Thyroid gland (tissue), 4 donors: ENCODE measurements at regions not wholly inside any gene's neighbourhood (a gene's known extent, or its start where the extent isn't known, plus 50 kb on each side); places are given as distances from the start of the nearest gene placed in this dataset.

Source experiments
- POLR2A ChIP-seq, 2 donors: fragments of 450-650 bp; IDR thresholded peaks; one replicate each; pipeline ENCODE4 v1.6.1; 2017; ENCODE audit warnings: antibody characterized with exemption in 2 of 2, mild to moderate bottlenecking in 2 of 2, moderate library complexity in 1 of 2
- TF ChIP-seq, protein P1 (sequence below), 6 experiments: fragments of 200-600 bp in 3 of 6; fragments of 450-650 bp in 3 of 6; sonication (generic) in 3 of 6; IDR thresholded peaks; one replicate each; pipeline ENCODE4 v1.5.1; 2016 to 2019; ENCODE audit warnings: antibody characterized with exemption in 6 of 6, mild to moderate bottlenecking in 2 of 6, inconsistent platforms in 1 of 6, moderate library complexity in 1 of 6

DNA sequence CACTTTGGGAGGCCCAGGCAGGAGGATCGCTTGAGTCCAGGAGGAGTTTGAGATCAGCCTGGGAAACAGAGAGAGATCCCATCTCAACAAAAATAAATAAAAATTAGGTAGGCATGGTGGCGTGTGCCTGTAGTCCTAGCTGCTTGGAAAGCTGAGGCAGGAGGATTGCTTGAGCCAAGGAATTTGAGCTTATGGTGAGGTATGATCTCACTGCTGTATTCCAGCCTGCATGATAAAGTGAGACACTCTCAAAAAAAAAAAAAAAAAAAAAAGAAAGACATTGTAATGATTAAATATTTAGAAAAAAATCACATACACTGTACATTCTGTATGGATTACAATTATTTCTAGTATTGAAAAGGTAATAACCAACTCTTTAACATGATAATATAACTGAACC lies 87.1 kb downstream of the SLIT2 start:
- TF ChIP-seq, protein P1, sequence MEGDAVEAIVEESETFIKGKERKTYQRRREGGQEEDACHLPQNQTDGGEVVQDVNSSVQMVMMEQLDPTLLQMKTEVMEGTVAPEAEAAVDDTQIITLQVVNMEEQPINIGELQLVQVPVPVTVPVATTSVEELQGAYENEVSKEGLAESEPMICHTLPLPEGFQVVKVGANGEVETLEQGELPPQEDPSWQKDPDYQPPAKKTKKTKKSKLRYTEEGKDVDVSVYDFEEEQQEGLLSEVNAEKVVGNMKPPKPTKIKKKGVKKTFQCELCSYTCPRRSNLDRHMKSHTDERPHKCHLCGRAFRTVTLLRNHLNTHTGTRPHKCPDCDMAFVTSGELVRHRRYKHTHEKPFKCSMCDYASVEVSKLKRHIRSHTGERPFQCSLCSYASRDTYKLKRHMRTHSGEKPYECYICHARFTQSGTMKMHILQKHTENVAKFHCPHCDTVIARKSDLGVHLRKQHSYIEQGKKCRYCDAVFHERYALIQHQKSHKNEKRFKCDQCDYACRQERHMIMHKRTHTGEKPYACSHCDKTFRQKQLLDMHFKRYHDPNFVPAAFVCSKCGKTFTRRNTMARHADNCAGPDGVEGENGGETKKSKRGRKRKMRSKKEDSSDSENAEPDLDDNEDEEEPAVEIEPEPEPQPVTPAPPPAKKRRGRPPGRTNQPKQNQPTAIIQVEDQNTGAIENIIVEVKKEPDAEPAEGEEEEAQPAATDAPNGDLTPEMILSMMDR (IDR thresholded peaks at IDR 0.05): no peak
- TF ChIP-seq POLR2A (IDR thresholded peaks at IDR 0.05): no peak
